DOHH2 (cell line): ENCODE measurements at regions not wholly inside any gene's neighbourhood (a gene's known extent, or its start where the extent isn't known, plus 50 kb on each side); places are given as distances from the start of the nearest gene placed in this dataset.

Experiments used
- CTCF ChIP-seq: fragments of 200-600 bp; sonication (generic); IDR thresholded peaks from one replicate; pipeline ENCODE4 v1.5.1; 2014; ENCODE audit warnings: antibody characterized with exemption, mild to moderate bottlenecking, low read depth, low read length; ENCODE audit not compliant: poor library complexity, severe bottlenecking
- EZH2phosphoT487 ChIP-seq: fragments of 200-600 bp; sonication (generic); IDR thresholded peaks from 2 replicates; pipeline ENCODE4 v1.6.1; 2017; ENCODE audit warnings: borderline replicate concordance, mild to moderate bottlenecking, antibody characterized with exemption, low read length, moderate library complexity, mixed read lengths

- TF ChIP-seq CTCF (no peak), EZH2phosphoT487 (no peak)
Measured at GRCh38 chr15:87528873-87529272, 727.7 kb downstream of the NTRK3 start.
